Left ventricle myocardium superior (tissue), 1 donor: ENCODE measurements at regions not wholly inside any gene's neighbourhood (a gene's known extent, or its start where the extent isn't known, plus 50 kb on each side); places are given as distances from the start of the nearest gene placed in this dataset.

Experiments used
- ATAC-seq: fragments of 200-7000 bp; cut with Tn5 transposase; one replicate; pipeline ENCODE4 v1.9.1; 2020; ENCODE audit warnings: mild to moderate bottlenecking, moderate library complexity
- DNase-seq: peaks from one replicate; pipeline ENCODE4 v3.0.0-alpha.2; 2020
- intact Hi-C: fragments of 100-400 bp; cut with micrococcal nuclease; formaldehyde crosslinking; loops from one replicate; pipeline ENCODE4 v1.11.0; 2022
- donor health status: DM: no; HTN: yes; CAD: no; lungs with severe emphysema.

DNA sequence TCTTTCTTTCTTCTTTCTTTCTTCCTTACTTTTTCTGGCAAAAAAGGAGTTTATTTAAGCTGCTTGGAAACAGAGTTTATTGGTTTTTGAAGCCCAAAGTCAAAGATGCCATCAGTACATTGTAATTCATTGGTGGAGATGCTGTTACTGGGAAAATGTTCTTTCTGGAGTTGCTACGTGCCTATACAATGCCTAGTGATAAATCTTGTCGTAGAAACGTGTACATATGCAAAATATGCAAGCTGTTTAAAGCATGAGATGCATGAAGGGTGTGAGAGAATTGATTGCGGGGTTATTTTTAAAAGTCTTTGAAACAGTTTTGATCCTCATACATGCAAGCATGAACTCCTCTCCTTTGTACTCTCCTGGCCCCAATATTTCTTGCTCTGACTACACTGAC, 1060.6 kb upstream of the NCAM2 start:
- ATAC-seq (no peak), DNase-seq (no peak)
- intact Hi-C loops: no loop called here

DNA sequence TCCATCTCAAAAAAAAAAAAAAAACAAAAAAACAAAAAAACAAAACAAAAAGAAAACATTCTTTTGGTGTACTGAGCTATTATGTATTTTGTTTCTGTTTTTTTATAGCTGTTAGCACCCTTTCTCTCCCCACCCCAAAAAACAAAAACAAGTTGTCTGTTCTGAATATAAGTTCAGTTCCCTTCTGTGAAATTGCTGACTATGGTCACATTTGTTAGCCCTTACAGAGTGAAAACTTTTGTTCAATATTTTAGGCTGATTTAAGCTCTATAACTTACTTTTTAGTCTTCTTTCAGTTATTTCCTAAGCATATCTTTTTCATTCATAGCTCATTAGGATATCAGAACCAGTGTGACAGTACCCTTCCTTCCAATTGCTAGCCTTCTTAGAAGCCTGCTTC, 1056.6 kb upstream of the NCAM2 start:
- intact Hi-C loops: no loop called here
- ATAC-seq: no peak
- no peak for DNase-seq

- DNase-seq (no peak), ATAC-seq (no peak)
- intact Hi-C loops: no loop called here
Observed at GRCh38 chr21:19950347-19950746, 1047.9 kb upstream of the NCAM2 start.

- ATAC-seq: no peak
- no peak for DNase-seq
- intact Hi-C loops: no loop called here
Observed at GRCh38 chr21:19969156-19969555, 1029.1 kb upstream of the NCAM2 start.

GRCh38 chr21:19981938-19982337, 1016.3 kb upstream of the NCAM2 start:
- ATAC-seq: no peak
- no peak for DNase-seq
- intact Hi-C loops: no loop called here

- DNase-seq (no peak), ATAC-seq (no peak)
- intact Hi-C loops: no loop called here
Observed at GRCh38 chr21:19986396-19986795, 1011.8 kb upstream of the NCAM2 start.

- ATAC-seq (no peak), DNase-seq (no peak)
- intact Hi-C loops: no loop called here
Observed at GRCh38 chr21:19987671-19988070, 1010.5 kb upstream of the NCAM2 start.

- intact Hi-C loops: no loop called here
- no peak for DNase-seq
- ATAC-seq: no peak
Observed at GRCh38 chr21:19992540-19992939, 1005.7 kb upstream of the NCAM2 start.

GRCh38 chr21:19993268-19993667, 1004.9 kb upstream of the NCAM2 start:
- DNase-seq (no peak), ATAC-seq (no peak)
- intact Hi-C loops: no loop called here

DNA sequence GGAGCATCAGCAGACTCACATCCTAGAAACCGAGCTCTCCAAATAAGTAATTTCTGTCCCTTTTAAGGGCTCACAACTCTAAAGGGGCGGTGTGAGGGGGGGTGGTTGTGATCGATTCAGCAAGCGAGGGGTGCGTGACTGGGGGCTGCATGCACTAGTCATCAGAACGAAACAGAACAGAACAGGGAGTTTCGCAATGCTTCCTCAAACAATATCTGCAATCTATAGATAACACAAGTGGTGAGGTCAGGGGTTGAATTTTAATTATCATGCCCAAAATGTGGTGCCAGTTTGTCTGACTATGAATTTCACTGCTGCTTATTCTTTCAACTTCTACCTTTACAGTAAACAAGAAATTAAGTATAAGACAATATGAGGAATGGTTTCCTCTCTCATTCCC, 1003.0 kb upstream of the NCAM2 start:
- ATAC-seq (no peak), DNase-seq (no peak)
- intact Hi-C loops: no loop called here

DNA sequence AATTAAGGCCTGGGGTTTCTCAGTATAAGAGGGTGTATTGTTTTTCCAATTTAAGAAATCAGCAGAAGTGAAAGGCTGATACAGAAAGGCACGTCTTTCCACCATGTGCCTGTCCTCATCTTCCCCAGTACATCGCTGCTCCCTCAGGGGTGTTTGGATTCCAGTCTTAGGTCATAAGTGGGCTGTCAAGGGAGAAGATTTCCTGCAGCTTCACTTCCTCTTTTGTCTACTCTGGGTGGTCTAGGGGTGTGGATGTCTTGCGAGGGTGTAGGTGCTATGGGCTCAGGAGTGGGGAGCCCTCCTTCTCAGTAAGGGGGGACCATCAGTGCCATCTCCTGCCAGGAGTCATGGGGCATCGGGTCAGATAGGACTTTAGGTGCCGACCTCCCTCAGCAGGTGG, 999.8 kb upstream of the NCAM2 start:
- intact Hi-C loops: no loop called here
- no peak for DNase-seq

GRCh38 chr21:19999369-20000272, 998.6 kb upstream of the NCAM2 start:
- no peak for ATAC-seq
- DNase-seq: no peak
- intact Hi-C loops: no loop called here

More for the DNA sequence above, 999.8 kb upstream of the NCAM2 start:
- no peak for ATAC-seq

DNA sequence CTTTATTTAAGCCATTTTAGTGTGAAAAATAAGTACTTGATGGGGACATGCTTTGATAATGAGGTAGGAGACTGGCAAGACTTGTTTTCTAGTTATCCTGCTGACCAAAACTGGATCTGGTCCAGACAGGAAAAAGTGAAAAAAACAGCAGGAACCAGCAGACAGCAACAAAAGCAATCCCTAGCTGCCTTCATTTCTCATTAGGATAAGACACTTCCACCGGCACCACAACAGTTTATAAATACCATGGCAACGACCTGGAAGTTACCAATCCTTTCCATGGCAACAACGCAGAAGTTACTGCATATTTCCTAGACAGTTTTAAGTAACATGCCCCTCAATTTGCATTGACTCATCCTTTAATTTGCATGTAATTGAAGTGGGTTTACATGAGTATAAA, 993.8 kb upstream of the NCAM2 start:
- peak; percentile 40 for ATAC-seq
- intact Hi-C loops: no loop called here

DNA sequence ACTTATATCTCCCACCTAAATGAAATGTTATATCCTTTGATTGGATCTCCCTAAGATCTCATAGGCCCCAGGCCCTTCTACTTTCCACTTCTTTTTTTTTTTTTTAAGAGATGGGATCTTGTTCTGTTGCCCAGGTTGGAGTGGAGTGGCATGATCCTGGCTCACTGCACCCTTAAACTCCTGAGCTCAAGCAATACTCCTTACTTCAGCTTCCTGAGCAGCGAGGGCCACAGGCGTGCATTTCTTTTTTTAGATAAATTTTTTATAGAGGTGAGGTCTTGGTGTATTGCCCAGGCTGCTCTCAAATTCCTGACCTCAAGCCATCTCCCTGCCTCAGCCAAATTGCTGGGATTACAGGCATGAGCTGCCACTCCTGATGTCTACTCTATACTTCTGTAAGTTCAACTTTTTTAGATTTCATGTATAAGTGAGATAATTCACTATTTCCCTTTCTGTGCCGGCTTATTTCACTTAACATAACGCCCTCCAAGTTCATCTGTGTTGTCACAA, 987.5 kb upstream of the NCAM2 start:
- DNase-seq: no peak
- intact Hi-C loops: no loop called here
- ATAC-seq: peak; percentile 79

More for the DNA sequence above, 993.8 kb upstream of the NCAM2 start:
- DNase-seq: no peak

- ATAC-seq (no peak), DNase-seq (no peak)
- intact Hi-C loops: no loop called here
Observed at GRCh38 chr21:20013851-20014250, 984.4 kb upstream of the NCAM2 start.

- ATAC-seq (no peak), DNase-seq (no peak)
- intact Hi-C loops: no loop called here
Observed at GRCh38 chr21:20016435-20017005, 981.7 kb upstream of the NCAM2 start.

GRCh38 chr21:20020026-20020425, 978.2 kb upstream of the NCAM2 start:
- ATAC-seq (no peak), DNase-seq (no peak)
- intact Hi-C loops: no loop called here

DNA sequence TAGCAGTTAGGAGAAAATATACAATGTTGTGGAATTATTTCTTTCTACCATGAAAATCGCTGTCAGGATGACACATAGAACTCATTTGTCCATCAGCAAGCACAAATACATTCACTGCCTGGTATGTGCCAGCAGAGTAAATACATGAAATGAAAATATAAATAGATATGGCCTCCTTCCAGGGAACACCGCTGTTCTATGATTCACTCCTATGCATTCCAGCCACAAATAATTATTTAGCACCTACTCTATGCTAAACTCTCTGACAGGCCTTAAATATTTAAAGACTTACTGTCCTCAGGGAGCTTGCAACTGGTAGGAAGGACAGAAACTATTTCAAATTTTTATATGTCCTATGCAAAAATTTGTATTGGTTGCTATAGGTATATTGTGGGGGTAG, 975.0 kb upstream of the NCAM2 start:
- no peak for DNase-seq
- intact Hi-C loops: no loop called here
- ATAC-seq: peak; percentile 26

GRCh38 chr21:20024741-20025140, 973.5 kb upstream of the NCAM2 start:
- DNase-seq (no peak), ATAC-seq (no peak)
- intact Hi-C loops: no loop called here

DNA sequence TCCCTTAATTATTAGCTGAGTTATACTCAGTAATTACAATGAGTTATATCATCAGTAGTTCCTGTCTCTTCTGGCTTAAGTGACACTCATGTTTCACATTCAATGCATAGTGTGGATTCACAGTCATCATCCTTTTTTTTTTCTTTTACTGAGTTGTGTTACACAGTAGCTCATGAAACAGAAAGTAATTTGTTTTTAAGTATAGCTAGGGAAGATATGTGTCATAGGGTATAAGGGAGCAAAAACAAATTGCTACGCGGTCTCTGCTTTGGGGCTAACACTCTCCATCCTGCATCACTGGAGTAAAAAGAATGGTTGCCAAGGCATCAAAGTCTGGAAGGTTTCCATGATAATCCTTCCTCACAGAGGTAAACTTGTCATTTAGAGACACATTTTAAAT, 971.7 kb upstream of the NCAM2 start:
- intact Hi-C loops: no loop called here
- ATAC-seq: no peak
- DNase-seq: no peak

GRCh38 chr21:20030390-20030789, 967.8 kb upstream of the NCAM2 start:
- ATAC-seq: peak; percentile 94
- peak; percentile 53 for DNase-seq
- intact Hi-C loops: no loop called here
